Dermis blood vessel endothelial cell (primary cell): ENCODE measurements at regions not wholly inside any gene's neighbourhood (a gene's known extent, or its start where the extent isn't known, plus 50 kb on each side); places are given as distances from the start of the nearest gene placed in this dataset.
"Not testable (repeated sequence)": the region's sequence is repeated elsewhere in the genome, so short reads cannot be mapped to it uniquely, and the experiment has no call there.

Source experiments
- DNase-seq: peaks from one replicate; pipeline ENCODE4 v3.0.0; 2010

GRCh38 chr1:91207691-91208090 is 185.9 kb upstream of the ZNF644 start:
- not testable (repeated sequence) for DNase-seq

- DNase-seq: not testable (repeated sequence)
Observed at GRCh38 chr1:91204150-91204549, 182.3 kb upstream of the ZNF644 start.

GRCh38 chr1:91201694-91202093 is 179.9 kb upstream of the ZNF644 start:
- DNase-seq: no peak

- no peak for DNase-seq
Observed at GRCh38 chr1:91201176-91201575, 179.3 kb upstream of the ZNF644 start.

GRCh38 chr1:91200675-91201074 is 178.8 kb upstream of the ZNF644 start:
- DNase-seq: no peak

GRCh38 chr1:91199988-91200387 is 178.2 kb upstream of the ZNF644 start:
- DNase-seq: no peak

- no peak for DNase-seq
Observed at GRCh38 chr1:91190996-91191395, 169.2 kb upstream of the ZNF644 start.

GRCh38 chr1:91189096-91189495 is 167.3 kb upstream of the ZNF644 start:
- DNase-seq: no peak

GRCh38 chr1:91182807-91183206 is 161.0 kb upstream of the ZNF644 start:
- DNase-seq: not testable (repeated sequence)

- DNase-seq: no peak
Observed at GRCh38 chr1:91176250-91176649, 154.4 kb upstream of the ZNF644 start.

GRCh38 chr1:91174734-91175133 is 152.9 kb upstream of the ZNF644 start:
- no peak for DNase-seq

GRCh38 chr1:91173346-91173890 is 151.6 kb upstream of the ZNF644 start:
- DNase-seq: no peak

GRCh38 chr1:91172541-91172940 is 150.7 kb upstream of the ZNF644 start:
- DNase-seq: no peak

GRCh38 chr1:91171898-91172297 is 150.1 kb upstream of the ZNF644 start:
- DNase-seq: no peak

- no peak for DNase-seq
Observed at GRCh38 chr1:91170571-91170970, 148.7 kb upstream of the ZNF644 start.

- DNase-seq: peak; percentile 73
Observed at GRCh38 chr1:91166106-91166712, 144.4 kb upstream of the ZNF644 start.

GRCh38 chr1:91165033-91165654 is 143.3 kb upstream of the ZNF644 start:
- DNase-seq: peak; percentile 79

- no peak for DNase-seq
Observed at GRCh38 chr1:91162613-91163012, 140.8 kb upstream of the ZNF644 start.

- no peak for DNase-seq
Observed at GRCh38 chr1:91161749-91162148, 139.9 kb upstream of the ZNF644 start.

GRCh38 chr1:91161166-91161565 is 139.3 kb upstream of the ZNF644 start:
- no peak for DNase-seq

GRCh38 chr1:91160363-91161075 is 138.7 kb upstream of the ZNF644 start:
- no peak for DNase-seq

- no peak for DNase-seq
Observed at GRCh38 chr1:91153341-91153740, 131.5 kb upstream of the ZNF644 start.

GRCh38 chr1:91152331-91152730 is 130.5 kb upstream of the ZNF644 start:
- no peak for DNase-seq

GRCh38 chr1:91151702-91152101 is 129.9 kb upstream of the ZNF644 start:
- no peak for DNase-seq
